ENCODE measurements at regions not wholly inside any gene's neighbourhood (a gene's known extent, or its start where the extent isn't known, plus 50 kb on each side); places are given as distances from the start of the nearest gene placed in this dataset.
"Not testable (repeated sequence)": the region's sequence is repeated elsewhere in the genome, so short reads cannot be mapped to it uniquely, and the experiment has no call there.

- TF ChIP-seq CTCF (IDR thresholded peaks at IDR 0.05; ENCODE audit: insufficient read depth, low read depth, low read length) = no peak
- no peak for DNase-seq (ENCODE audit: low read depth)
- H3K4me3 ChIP-seq (ENCODE audit: low read depth, low read length) = no peak overlapping the region
Observed at GRCh38 chr22:19599626-19600243, 75.5 kb upstream of the CLDN5 start.

DNA sequence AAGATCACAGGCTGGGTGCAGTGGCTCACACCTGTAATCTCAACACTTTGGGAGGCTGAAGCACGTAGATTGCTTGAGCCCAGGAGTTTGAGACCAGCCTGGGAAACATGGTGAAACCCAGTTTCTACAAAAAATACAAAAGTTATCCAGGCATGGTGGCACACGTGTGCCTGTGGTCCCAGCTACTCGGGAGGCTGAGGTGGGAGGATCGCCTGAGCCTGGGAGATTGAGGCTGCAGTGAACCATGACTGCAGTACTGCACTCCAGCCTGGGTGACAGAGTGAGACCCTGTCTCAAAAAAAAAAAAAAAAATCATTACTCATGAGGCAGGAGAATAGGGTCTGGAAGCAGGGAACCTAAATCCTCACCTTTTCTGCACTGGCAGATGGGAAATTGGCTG, 79.1 kb upstream of the CLDN5 start:
- DNase-seq (ENCODE audit: low read depth); H3K4me3 ChIP-seq (ENCODE audit: low read depth, low read length): not testable (repeated sequence)

GRCh38 chr22:19603767-19604166, 79.6 kb upstream of the CLDN5 start:
- no peak for DNase-seq (ENCODE audit: low read depth)
- no peak for TF ChIP-seq CTCF (IDR thresholded peaks at IDR 0.05; ENCODE audit: insufficient read depth, low read depth, low read length)

GRCh38 chr22:19604711-19605268, 80.6 kb upstream of the CLDN5 start:
- H3K4me3 ChIP-seq (ENCODE audit: low read depth, low read length) = no peak overlapping the region
- no peak for DNase-seq (ENCODE audit: low read depth)
- no peak for TF ChIP-seq CTCF (IDR thresholded peaks at IDR 0.05; ENCODE audit: insufficient read depth, low read depth, low read length)

More at GRCh38 chr22:19603767-19604166, 79.6 kb upstream of the CLDN5 start:
- no peak overlapping the region for H3K4me3 ChIP-seq (ENCODE audit: low read depth, low read length)

DNA sequence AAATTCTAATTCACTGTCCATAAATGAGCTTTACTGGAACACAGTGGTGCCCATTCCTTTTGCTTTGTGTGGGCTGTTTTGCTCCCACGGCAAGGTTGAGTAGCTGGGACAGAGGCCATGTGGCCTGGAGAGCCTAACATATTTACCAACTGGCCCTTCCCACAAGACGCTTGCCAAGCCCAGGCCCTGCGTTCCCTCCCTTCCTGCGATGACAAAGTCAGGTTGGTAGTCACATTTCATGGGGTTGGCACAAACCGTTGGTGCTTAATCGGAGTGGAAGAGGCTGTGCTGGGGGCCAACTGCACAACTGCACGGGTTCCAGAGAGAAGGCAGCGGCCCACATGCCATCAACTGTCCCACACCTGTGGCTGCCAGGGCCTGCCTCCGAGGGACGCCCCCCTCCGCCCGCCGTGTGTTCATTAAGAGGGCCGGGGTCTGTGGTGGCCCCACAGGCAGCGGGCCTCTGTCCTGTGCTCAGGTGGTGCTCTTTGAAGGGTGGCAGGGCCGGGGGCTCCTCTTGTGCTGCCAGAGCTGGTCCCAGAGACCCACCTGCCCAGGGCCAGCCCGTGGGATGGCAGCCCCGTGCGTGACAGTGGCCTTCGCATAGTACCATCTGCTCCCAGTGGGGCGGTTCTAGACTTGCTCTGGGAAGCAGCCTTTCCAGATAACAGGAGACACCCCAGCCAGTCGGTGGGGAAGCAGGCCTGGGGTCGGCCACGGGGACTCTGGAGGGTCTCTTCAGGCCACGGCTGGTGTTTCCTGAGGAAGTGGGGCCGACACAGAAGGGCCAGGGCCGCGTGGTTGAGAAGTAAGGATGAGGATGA, 81.5 kb upstream of the CLDN5 start:
- no peak for TF ChIP-seq CTCF (IDR thresholded peaks at IDR 0.05; ENCODE audit: insufficient read depth, low read depth, low read length)
- DNase-seq (ENCODE audit: low read depth) = no peak
- H3K4me3 ChIP-seq (ENCODE audit: low read depth, low read length) = no peak overlapping the region

DNA sequence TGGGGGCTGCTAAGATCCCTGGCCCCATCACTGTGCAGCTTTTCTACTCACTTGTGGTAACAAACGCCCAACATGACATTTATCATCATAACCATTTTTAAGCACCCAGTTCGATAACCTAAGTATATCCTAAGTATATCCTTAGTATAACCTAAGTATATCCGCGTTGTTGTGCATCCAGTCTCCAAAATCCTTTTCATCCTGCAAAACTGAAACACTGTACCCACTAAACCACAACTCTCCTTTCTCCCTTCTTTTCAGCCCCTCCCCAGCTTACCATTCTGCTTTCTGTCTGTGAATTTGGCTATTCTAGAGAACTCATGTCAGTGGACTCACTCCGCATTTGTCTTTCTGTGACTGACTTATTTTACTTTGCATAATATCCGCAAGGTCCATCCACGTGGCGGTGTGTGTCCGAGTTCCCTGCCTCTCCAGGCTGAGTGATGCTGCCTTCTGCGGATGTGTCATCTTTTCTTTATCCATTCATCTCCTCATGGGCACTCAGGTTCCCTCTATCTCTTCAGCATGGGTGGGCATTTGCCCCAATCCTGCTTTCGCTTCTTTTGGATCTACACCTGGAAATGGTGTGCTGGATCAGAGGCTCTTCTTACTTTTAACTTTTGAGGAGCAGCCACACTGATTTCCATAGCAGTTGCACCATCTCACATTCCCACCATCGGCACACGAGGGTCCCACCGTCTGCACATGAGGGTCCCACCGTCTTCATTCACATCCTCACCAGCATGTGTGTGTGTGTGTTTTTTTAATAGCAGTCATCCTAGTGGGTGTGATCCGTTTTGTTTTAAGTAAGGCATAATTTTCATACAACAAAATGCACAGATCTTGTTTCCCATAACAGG, 82.4 kb upstream of the CLDN5 start:
- no peak for TF ChIP-seq CTCF (IDR thresholded peaks at IDR 0.05; ENCODE audit: insufficient read depth, low read depth, low read length)

More for the DNA sequence above, 82.4 kb upstream of the CLDN5 start:
- no peak overlapping the region for H3K4me3 ChIP-seq (ENCODE audit: low read depth, low read length)
- no peak for DNase-seq (ENCODE audit: low read depth)
